ENCODE measurements at regions not wholly inside any gene's neighbourhood (a gene's known extent, or its start where the extent isn't known, plus 50 kb on each side); places are given as distances from the start of the nearest gene placed in this dataset.
A peak's percentile ranks its signal among the peaks of the same experiment; 100 is the strongest.

GRCh38 chr7:142405122-142405765 lies 147.4 kb upstream of the PRSS58 start:
- H3F3A ChIP-seq (replicated peaks; ENCODE audit: low read depth): no peaks in the 10 kb centered on the region
- H3K4me3 ChIP-seq: no peak overlapping the region
- H3K9me2 ChIP-seq (ENCODE audit: insufficient read depth): no peaks in the 10 kb centered on the region
- H3K27me3 ChIP-seq (ENCODE audit: insufficient read depth): no peaks in the 10 kb centered on the region
- Mint-ChIP-seq H3K9me3 (no peaks in the 10 kb centered on the region; the same call in 2 of the 3 replicates), H3K4me3 (no peak overlapping the region), H3K27ac (no peak overlapping the region), H3K4me1 (no peaks in the 10 kb centered on the region), H3K36me3 (ENCODE audit: low read depth) (no peaks in the 10 kb centered on the region), H3K27me3 (ENCODE audit: insufficient read depth, low read depth, poor library complexity) (peaks cover 2% of the 10 kb centered on the region)
- H3K4me2 ChIP-seq: no peak overlapping the region
- no peak for ATAC-seq
- no peaks in the 10 kb centered on the region for H3K4me1 ChIP-seq (ENCODE audit: insufficient read depth)
- no peak overlapping the region for H3K27ac ChIP-seq (ENCODE audit: low read depth)
- no peaks in the 10 kb centered on the region for H3K79me2 ChIP-seq (replicated peaks; ENCODE audit: insufficient read depth)
- H4K20me1 ChIP-seq (replicated peaks; ENCODE audit: insufficient read depth): no peaks in the 10 kb centered on the region
- no peak overlapping the region for H2AFZ ChIP-seq
- no peaks in the 10 kb centered on the region for H3K36me3 ChIP-seq (ENCODE audit: insufficient read depth)
- DNase-seq (ENCODE audit: low spot score): no peak
- TF ChIP-seq, protein P1, sequence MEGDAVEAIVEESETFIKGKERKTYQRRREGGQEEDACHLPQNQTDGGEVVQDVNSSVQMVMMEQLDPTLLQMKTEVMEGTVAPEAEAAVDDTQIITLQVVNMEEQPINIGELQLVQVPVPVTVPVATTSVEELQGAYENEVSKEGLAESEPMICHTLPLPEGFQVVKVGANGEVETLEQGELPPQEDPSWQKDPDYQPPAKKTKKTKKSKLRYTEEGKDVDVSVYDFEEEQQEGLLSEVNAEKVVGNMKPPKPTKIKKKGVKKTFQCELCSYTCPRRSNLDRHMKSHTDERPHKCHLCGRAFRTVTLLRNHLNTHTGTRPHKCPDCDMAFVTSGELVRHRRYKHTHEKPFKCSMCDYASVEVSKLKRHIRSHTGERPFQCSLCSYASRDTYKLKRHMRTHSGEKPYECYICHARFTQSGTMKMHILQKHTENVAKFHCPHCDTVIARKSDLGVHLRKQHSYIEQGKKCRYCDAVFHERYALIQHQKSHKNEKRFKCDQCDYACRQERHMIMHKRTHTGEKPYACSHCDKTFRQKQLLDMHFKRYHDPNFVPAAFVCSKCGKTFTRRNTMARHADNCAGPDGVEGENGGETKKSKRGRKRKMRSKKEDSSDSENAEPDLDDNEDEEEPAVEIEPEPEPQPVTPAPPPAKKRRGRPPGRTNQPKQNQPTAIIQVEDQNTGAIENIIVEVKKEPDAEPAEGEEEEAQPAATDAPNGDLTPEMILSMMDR (conservative IDR thresholded peaks at IDR 0.05; ENCODE audit: low read depth in 2 of 2): peak; percentile 20 to 22; a peak in 2 of 4 replicates
- TF ChIP-seq EZH2 (IDR thresholded peaks at IDR 0.05; ENCODE audit: low read depth, unreplicated experiment) (no peak), ZNF331 (CRISPR knock-in tag; IDR thresholded peaks at IDR 0.05; ENCODE audit: low read depth) (no peak)

- no peaks in the 10 kb centered on the region for H3K36me3 ChIP-seq (ENCODE audit: insufficient read depth)
- no peaks in the 10 kb centered on the region for H3K79me2 ChIP-seq (replicated peaks; ENCODE audit: insufficient read depth)
- H3K9me3 Mint-ChIP-seq: no peaks in the 10 kb centered on the region; the same call in 2 of the 3 replicates
- H3F3A ChIP-seq (replicated peaks; ENCODE audit: low read depth): no peaks in the 10 kb centered on the region
- H3K4me3 Mint-ChIP-seq: no peak overlapping the region
- H3K4me2 ChIP-seq: no peak overlapping the region
- H3K36me3 Mint-ChIP-seq (ENCODE audit: low read depth): no peaks in the 10 kb centered on the region
- no peaks in the 10 kb centered on the region for H3K4me1 Mint-ChIP-seq
- no peaks in the 10 kb centered on the region for H3K27me3 ChIP-seq (ENCODE audit: insufficient read depth)
- H3K9me2 ChIP-seq (ENCODE audit: insufficient read depth): no peaks in the 10 kb centered on the region
- peak overlapping the region; percentile 63; the same call in 1 of the 2 replicates for H2AFZ ChIP-seq
- peaks cover 3% of the 10 kb centered on the region for H3K27me3 Mint-ChIP-seq (ENCODE audit: insufficient read depth, low read depth, poor library complexity)
- no peaks in the 10 kb centered on the region for H3K4me1 ChIP-seq (ENCODE audit: insufficient read depth)
- H3K4me3 ChIP-seq: no peak overlapping the region
- no peak overlapping the region for H3K27ac ChIP-seq (ENCODE audit: low read depth)
- no peaks in the 10 kb centered on the region for H4K20me1 ChIP-seq (replicated peaks; ENCODE audit: insufficient read depth)
- DNase-seq (ENCODE audit: low spot score) (no peak), ATAC-seq (no peak)
- no peak overlapping the region for H3K27ac Mint-ChIP-seq
- TF ChIP-seq EZH2 (IDR thresholded peaks at IDR 0.05; ENCODE audit: low read depth, unreplicated experiment) (no peak), ZNF114 (CRISPR knock-in tag; IDR thresholded peaks at IDR 0.05) (no peak), POLR2AphosphoS5 (IDR thresholded peaks at IDR 0.05; ENCODE audit: low read depth) (no peak), REST (IDR thresholded peaks at IDR 0.05; ENCODE audit: unreplicated experiment) (no peak), ETS1 (IDR thresholded peaks at IDR 0.05) (no peak), NANOG (IDR thresholded peaks at IDR 0.05; ENCODE audit: borderline replicate concordance) (no peak)
- TF ChIP-seq, protein P2, sequence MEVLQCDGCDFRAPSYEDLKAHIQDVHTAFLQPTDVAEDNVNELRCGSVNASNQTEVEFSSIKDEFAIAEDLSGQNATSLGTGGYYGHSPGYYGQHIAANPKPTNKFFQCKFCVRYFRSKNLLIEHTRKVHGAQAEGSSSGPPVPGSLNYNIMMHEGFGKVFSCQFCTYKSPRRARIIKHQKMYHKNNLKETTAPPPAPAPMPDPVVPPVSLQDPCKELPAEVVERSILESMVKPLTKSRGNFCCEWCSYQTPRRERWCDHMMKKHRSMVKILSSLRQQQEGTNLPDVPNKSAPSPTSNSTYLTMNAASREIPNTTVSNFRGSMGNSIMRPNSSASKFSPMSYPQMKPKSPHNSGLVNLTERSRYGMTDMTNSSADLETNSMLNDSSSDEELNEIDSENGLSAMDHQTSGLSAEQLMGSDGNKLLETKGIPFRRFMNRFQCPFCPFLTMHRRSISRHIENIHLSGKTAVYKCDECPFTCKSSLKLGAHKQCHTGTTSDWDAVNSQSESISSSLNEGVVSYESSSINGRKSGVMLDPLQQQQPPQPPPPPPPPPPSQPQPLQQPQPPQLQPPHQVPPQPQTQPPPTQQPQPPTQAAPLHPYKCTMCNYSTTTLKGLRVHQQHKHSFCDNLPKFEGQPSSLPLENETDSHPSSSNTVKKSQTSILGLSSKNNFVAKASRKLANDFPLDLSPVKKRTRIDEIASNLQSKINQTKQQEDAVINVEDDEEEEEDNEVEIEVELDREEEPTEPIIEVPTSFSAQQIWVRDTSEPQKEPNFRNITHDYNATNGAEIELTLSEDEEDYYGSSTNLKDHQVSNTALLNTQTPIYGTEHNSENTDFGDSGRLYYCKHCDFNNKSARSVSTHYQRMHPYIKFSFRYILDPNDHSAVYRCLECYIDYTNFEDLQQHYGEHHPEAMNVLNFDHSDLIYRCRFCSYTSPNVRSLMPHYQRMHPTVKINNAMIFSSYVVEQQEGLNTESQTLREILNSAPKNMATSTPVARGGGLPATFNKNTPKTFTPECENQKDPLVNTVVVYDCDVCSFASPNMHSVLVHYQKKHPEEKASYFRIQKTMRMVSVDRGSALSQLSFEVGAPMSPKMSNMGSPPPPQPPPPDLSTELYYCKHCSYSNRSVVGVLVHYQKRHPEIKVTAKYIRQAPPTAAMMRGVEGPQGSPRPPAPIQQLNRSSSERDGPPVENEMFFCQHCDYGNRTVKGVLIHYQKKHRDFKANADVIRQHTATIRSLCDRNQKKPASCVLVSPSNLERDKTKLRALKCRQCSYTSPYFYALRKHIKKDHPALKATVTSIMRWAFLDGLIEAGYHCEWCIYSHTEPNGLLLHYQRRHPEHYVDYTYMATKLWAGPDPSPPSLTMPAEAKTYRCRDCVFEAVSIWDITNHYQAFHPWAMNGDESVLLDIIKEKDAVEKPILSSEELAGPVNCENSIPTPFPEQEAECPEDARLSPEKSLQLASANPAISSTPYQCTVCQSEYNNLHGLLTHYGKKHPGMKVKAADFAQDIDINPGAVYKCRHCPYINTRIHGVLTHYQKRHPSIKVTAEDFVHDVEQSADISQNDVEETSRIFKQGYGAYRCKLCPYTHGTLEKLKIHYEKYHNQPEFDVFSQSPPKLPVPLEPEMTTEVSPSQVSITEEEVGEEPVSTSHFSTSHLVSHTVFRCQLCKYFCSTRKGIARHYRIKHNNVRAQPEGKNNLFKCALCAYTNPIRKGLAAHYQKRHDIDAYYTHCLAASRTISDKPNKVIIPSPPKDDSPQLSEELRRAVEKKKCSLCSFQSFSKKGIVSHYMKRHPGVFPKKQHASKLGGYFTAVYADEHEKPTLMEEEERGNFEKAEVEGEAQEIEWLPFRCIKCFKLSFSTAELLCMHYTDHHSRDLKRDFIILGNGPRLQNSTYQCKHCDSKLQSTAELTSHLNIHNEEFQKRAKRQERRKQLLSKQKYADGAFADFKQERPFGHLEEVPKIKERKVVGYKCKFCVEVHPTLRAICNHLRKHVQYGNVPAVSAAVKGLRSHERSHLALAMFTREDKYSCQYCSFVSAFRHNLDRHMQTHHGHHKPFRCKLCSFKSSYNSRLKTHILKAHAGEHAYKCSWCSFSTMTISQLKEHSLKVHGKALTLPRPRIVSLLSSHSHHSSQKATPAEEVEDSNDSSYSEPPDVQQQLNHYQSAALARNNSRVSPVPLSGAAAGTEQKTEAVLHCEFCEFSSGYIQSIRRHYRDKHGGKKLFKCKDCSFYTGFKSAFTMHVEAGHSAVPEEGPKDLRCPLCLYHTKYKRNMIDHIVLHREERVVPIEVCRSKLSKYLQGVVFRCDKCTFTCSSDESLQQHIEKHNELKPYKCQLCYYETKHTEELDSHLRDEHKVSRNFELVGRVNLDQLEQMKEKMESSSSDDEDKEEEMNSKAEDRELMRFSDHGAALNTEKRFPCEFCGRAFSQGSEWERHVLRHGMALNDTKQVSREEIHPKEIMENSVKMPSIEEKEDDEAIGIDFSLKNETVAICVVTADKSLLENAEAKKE (CRISPR knock-in tag; IDR thresholded peaks at IDR 0.05): no peak
These were observed 144.1 kb upstream of the PRSS58 start for GRCh38 chr7:142401951-142402350.

All from GM23338 (cell line).